Stomach (tissue), 8 donors: ENCODE measurements at regions not wholly inside any gene's neighbourhood (a gene's known extent, or its start where the extent isn't known, plus 50 kb on each side); places are given as distances from the start of the nearest gene placed in this dataset.

Experiments
- DNase-seq, 2 donors: peaks; one replicate each; pipeline versions ENCODE4 v3.0.0 to v3.0.0-alpha.2; 2013 to 2019
- H3K27ac ChIP-seq, 5 donors: fragments of 200-600 bp in 4 of 5; sonication (generic) in 4 of 5; one replicate each; pipeline ENCODE4 v1.5.1; 2013 to 2019; ENCODE audit warnings: mild to moderate bottlenecking in 1 of 5, moderate library complexity in 1 of 5
- H3K27me3 ChIP-seq, 3 donors: fragments of 200-600 bp; sonication (generic); one replicate each; pipeline ENCODE4 v1.5.1; 2017 to 2019; ENCODE audit warnings: mixed run types in 1 of 3
- H3K36me3 ChIP-seq, 4 donors: fragments of 200-600 bp; sonication (generic); 1 replicate in 3 of 4; 2 replicates in 1 of 4; pipeline ENCODE4 v1.5.1; 2016 to 2019
- H3K4me1 ChIP-seq, 4 donors: fragments of 200-600 bp; sonication (generic); one replicate each; pipeline ENCODE4 v1.5.1; 2016 to 2019
- H3K4me3 ChIP-seq, 4 donors: fragments of 200-600 bp; sonication (generic) in 3 of 4; one replicate each; pipeline ENCODE4 v1.5.1; 2016 to 2019; ENCODE audit warnings: mild to moderate bottlenecking in 1 of 4
- H3K9me3 ChIP-seq, 4 donors: fragments of 200-600 bp; sonication (generic); one replicate each; pipeline ENCODE4 v1.5.1; 2016 to 2019
- CTCF ChIP-seq, 7 experiments: fragments of 450-650 bp in 4 of 7; fragments of 200-600 bp in 3 of 7; sonication (generic) in 3 of 7; IDR thresholded peaks; one replicate each; pipeline ENCODE4 v1.5.1; 2016 to 2019; ENCODE audit warnings: antibody characterized with exemption in 7 of 7, control low read depth in 2 of 7, mild to moderate bottlenecking in 1 of 7
- EP300 ChIP-seq: sonication (generic); formaldehyde crosslinking; IDR thresholded peaks from one replicate; pipeline ENCODE4 v1.6.1; 2017; ENCODE audit warnings: antibody characterized with exemption
- POLR2A ChIP-seq, 4 donors: fragments of 450-650 bp; IDR thresholded peaks; one replicate each; pipeline ENCODE4 v1.6.1; 2016; ENCODE audit warnings: antibody characterized with exemption in 4 of 4, control low read depth in 2 of 4, mild to moderate bottlenecking in 1 of 4, moderate library complexity in 1 of 4
- POLR2AphosphoS5 ChIP-seq, 3 donors: sonication (generic); formaldehyde crosslinking; IDR thresholded peaks; one replicate each; pipeline ENCODE4 v1.6.1; 2016; ENCODE audit warnings: antibody characterized with exemption in 3 of 3
- WGBS, 5 donors: extraction: QIAGEN DNeasy Blood & Tissue Kit in 3 of 5; methylation state at CpG; one replicate each; pipeline versions ENCODE4 v1.1.5 to v1.1.7; 2013 to 2018; 5-methylcytosine and 5-hydroxymethylcytosine counted together
- intact Hi-C: fragments of 100-400 bp; cut with DNase I; formaldehyde crosslinking; loops from one replicate; pipeline ENCODE4 v1.15.1; 2023; ENCODE audit warnings: low total_unique reads
- donor health status: healthy with polysubstance abuse.
- donor health status: Bipolar disorder and iron deficiency.
- donor health status: healthy.

GRCh38 chr21:31410499-31411131 is 66.6 kb upstream of the TIAM1 start:
- no peaks in the 10 kb centered on the region for H3K36me3 ChIP-seq
- H3K27ac ChIP-seq = no peak overlapping the region
- intact Hi-C loops = no loop called here
- H3K9me3 ChIP-seq = no peaks in the 10 kb centered on the region
- 53 to 74% (median 65%) methylated on average over 7 of the region's 7 CpGs for WGBS, 5 donors
- H3K4me3 ChIP-seq = no peak overlapping the region
- no peaks in the 10 kb centered on the region for H3K4me1 ChIP-seq
- no peaks in the 10 kb centered on the region for H3K27me3 ChIP-seq
- no peak for TF ChIP-seq CTCF (IDR thresholded peaks at IDR 0.05)
- no peak for TF ChIP-seq POLR2AphosphoS5 (IDR thresholded peaks at IDR 0.05)
- TF ChIP-seq EP300 = no peak
- no peak for TF ChIP-seq POLR2A (IDR thresholded peaks at IDR 0.05)
- peak in 1 of 2 donors; percentile 61 for DNase-seq

GRCh38 chr21:31409831-31410487 is 65.9 kb upstream of the TIAM1 start:
- intact Hi-C loops = no loop called here

GRCh38 chr21:31408301-31409088 is 64.4 kb upstream of the TIAM1 start:
- no peak for TF ChIP-seq EP300
- TF ChIP-seq POLR2A (IDR thresholded peaks at IDR 0.05) = no peak
- intact Hi-C loops = no loop called here
- 75 to 80% (median 76%) methylated on average over 10 of the region's 10 CpGs for WGBS, 5 donors
- no peaks in the 10 kb centered on the region for H3K4me1 ChIP-seq
- H3K27me3 ChIP-seq = no peaks in the 10 kb centered on the region
- H3K9me3 ChIP-seq = no peaks in the 10 kb centered on the region
- DNase-seq = no peak
- peak overlapping the region in 4 of 5 donors; percentile 10 to 68 (median 54) for H3K27ac ChIP-seq
- no peaks in the 10 kb centered on the region for H3K36me3 ChIP-seq
- no peak overlapping the region for H3K4me3 ChIP-seq

More at GRCh38 chr21:31409831-31410487, 65.9 kb upstream of the TIAM1 start:
- TF ChIP-seq CTCF (IDR thresholded peaks at IDR 0.05) (no peak), EP300 (no peak), POLR2A (IDR thresholded peaks at IDR 0.05) (no peak), POLR2AphosphoS5 (IDR thresholded peaks at IDR 0.05) (no peak)
- Histone ChIP-seq H3K9me3 (no peaks in the 10 kb centered on the region), H3K27me3 (no peaks in the 10 kb centered on the region), H3K4me1 (no peaks in the 10 kb centered on the region), H3K4me3 (no peak overlapping the region), H3K27ac (peak overlapping the region in 3 of 5 donors; percentile 0 to 38 (median 7)), H3K36me3 (no peaks in the 10 kb centered on the region)
- peak in 1 of 2 donors; percentile 67 for DNase-seq
- 78 to 85% (median 85%) methylated on average over 9 of the region's 9 CpGs for WGBS, 5 donors

DNA sequence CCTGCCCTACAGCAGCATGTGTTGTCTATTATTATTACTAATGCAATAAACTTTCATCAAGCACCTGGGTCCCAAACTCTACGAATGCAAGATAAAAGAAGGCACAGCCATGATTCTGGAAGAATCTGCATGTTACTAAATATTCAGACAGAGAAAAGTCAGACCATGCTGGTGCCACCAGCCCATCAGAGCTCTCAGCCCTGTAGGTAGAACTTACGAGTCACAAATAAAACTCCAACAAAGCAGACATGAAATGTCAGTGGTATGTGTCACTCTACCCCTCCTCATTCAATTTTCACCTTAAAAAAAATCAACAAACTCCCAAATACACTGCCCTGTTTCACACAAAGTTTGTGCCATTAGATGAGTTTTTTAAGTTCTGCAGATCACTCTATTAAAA is 62.4 kb upstream of the TIAM1 start:
- Histone ChIP-seq H3K27ac (peak overlapping the region in 1 of 5 donors; percentile 38), H3K36me3 (no peaks in the 10 kb centered on the region), H3K4me3 (no peak overlapping the region), H3K9me3 (no peaks in the 10 kb centered on the region), H3K27me3 (no peaks in the 10 kb centered on the region), H3K4me1 (no peaks in the 10 kb centered on the region)
- WGBS, 5 donors = 72 to 85% (median 83%) methylated on average over 2 of the region's 2 CpGs
- intact Hi-C loops = no loop called here
- DNase-seq = no peak
- TF ChIP-seq POLR2A (IDR thresholded peaks at IDR 0.05) (no peak), POLR2AphosphoS5 (IDR thresholded peaks at IDR 0.05) (no peak), EP300 (no peak), CTCF (IDR thresholded peaks at IDR 0.05) (no peak)
